ENCODE measurements at regions not wholly inside any gene's neighbourhood (a gene's known extent, or its start where the extent isn't known, plus 50 kb on each side); places are given as distances from the start of the nearest gene placed in this dataset.

GRCh38 chr7:117944886-117945285, 71.6 kb upstream of the CTTNBP2 start:
- H2AFZ ChIP-seq (ENCODE audit: insufficient read depth, low read depth, low read length, poor library complexity, severe bottlenecking) = no peak overlapping the region
- H3K4me2 ChIP-seq (replicated peaks; ENCODE audit: low read depth, low read length, poor library complexity, severe bottlenecking) = no peak overlapping the region
- H3K27ac Mint-ChIP-seq = no peak overlapping the region
- no peaks in the 10 kb centered on the region for H3K79me2 ChIP-seq (ENCODE audit: control insufficient read depth, insufficient read depth, low read length)
- POLR2A ChIA-PET = no interaction called here
- H3K27ac ChIP-seq (ENCODE audit: low read length in 2 of 2) = no peak overlapping the region
- CTCF ChIA-PET = no interaction called here
- TF ChIP-seq, protein P1, sequence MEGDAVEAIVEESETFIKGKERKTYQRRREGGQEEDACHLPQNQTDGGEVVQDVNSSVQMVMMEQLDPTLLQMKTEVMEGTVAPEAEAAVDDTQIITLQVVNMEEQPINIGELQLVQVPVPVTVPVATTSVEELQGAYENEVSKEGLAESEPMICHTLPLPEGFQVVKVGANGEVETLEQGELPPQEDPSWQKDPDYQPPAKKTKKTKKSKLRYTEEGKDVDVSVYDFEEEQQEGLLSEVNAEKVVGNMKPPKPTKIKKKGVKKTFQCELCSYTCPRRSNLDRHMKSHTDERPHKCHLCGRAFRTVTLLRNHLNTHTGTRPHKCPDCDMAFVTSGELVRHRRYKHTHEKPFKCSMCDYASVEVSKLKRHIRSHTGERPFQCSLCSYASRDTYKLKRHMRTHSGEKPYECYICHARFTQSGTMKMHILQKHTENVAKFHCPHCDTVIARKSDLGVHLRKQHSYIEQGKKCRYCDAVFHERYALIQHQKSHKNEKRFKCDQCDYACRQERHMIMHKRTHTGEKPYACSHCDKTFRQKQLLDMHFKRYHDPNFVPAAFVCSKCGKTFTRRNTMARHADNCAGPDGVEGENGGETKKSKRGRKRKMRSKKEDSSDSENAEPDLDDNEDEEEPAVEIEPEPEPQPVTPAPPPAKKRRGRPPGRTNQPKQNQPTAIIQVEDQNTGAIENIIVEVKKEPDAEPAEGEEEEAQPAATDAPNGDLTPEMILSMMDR (IDR thresholded peaks at IDR 0.05) = no peak
- TF ChIP-seq EZH2 (IDR thresholded peaks at IDR 0.05; ENCODE audit: borderline replicate concordance, insufficient read depth, low read depth, low read length, poor library complexity, severe bottlenecking) = no peak
- no peak overlapping the region for H3K9ac ChIP-seq (ENCODE audit: low read length)
- WGBS (ENCODE audit: insufficient coverage) = no CpG with 5 or more reads among the region's 1 CpG
- H3K27me3 ChIP-seq (replicated peaks in 1 of 4; ENCODE audit: control extremely low read depth in 1 of 4, control insufficient read depth in 3 of 4, insufficient read depth in 4 of 4, low read length in 3 of 4) = no peaks in the 10 kb centered on the region
- H3K4me3 Mint-ChIP-seq = no peak overlapping the region
- no peaks in the 10 kb centered on the region for H3K4me1 Mint-ChIP-seq
- ATAC-seq (ENCODE audit: low read depth) (no peak), DNase-seq (no peak)
- intact Hi-C loops (cut with micrococcal nuclease) = no loop called here
- H3K9me3 Mint-ChIP-seq (ENCODE audit: insufficient read depth) = no peaks in the 10 kb centered on the region
- H4K20me1 ChIP-seq (ENCODE audit: control insufficient read depth, insufficient read depth, low read length, poor library complexity, severe bottlenecking) = no peaks in the 10 kb centered on the region
- no peak overlapping the region for H3K4me3 ChIP-seq (ENCODE audit: control extremely low read depth in 1 of 5, extremely low read depth in 1 of 5, insufficient read depth in 1 of 5, low read depth in 2 of 5, low read length in 4 of 5)
- peaks cover 0 to 3% (median 0%) of the 10 kb centered on the region in 3 donors for H3K9me3 ChIP-seq (ENCODE audit: control extremely low read depth in 1 of 3, control insufficient read depth in 2 of 3, insufficient read depth in 1 of 3, low read length in 2 of 3)
- no peaks in the 10 kb centered on the region for H3K4me1 ChIP-seq (ENCODE audit: control insufficient read depth in 2 of 2, insufficient read depth in 2 of 2, low read length in 2 of 2)
- H3K36me3 ChIP-seq (replicated peaks in 1 of 2; ENCODE audit: control extremely low read depth in 1 of 2, control insufficient read depth in 1 of 2, extremely low read depth in 1 of 2, insufficient read depth in 2 of 2, low read length in 1 of 2) = no peaks in the 10 kb centered on the region
- H3K27me3 Mint-ChIP-seq = no peaks in the 10 kb centered on the region

GRCh38 chr7:117946151-117946633, 73.0 kb upstream of the CTTNBP2 start:
- Mint-ChIP-seq H3K27me3 (no peaks in the 10 kb centered on the region), H3K4me3 (no peak overlapping the region), H3K27ac (no peak overlapping the region), H3K4me1 (no peaks in the 10 kb centered on the region), H3K9me3 (ENCODE audit: insufficient read depth) (no peaks in the 10 kb centered on the region)
- Histone ChIP-seq H3K79me2 (ENCODE audit: control insufficient read depth, insufficient read depth, low read length) (no peaks in the 10 kb centered on the region), H3K4me1 (ENCODE audit: control insufficient read depth in 2 of 2, insufficient read depth in 2 of 2, low read length in 2 of 2) (no peaks in the 10 kb centered on the region), H3K9me3 (ENCODE audit: control extremely low read depth in 1 of 3, control insufficient read depth in 2 of 3, insufficient read depth in 1 of 3, low read length in 2 of 3) (peaks cover 0 to 3% (median 0%) of the 10 kb centered on the region in 3 donors), H3K4me3 (ENCODE audit: control extremely low read depth in 1 of 5, extremely low read depth in 1 of 5, insufficient read depth in 1 of 5, low read depth in 2 of 5, low read length in 4 of 5) (no peak overlapping the region), H3K9ac (ENCODE audit: low read length) (no peak overlapping the region), H3K36me3 (replicated peaks in 1 of 2; ENCODE audit: control extremely low read depth in 1 of 2, control insufficient read depth in 1 of 2, extremely low read depth in 1 of 2, insufficient read depth in 2 of 2, low read length in 1 of 2) (no peaks in the 10 kb centered on the region), H2AFZ (ENCODE audit: insufficient read depth, low read depth, low read length, poor library complexity, severe bottlenecking) (no peak overlapping the region), H4K20me1 (ENCODE audit: control insufficient read depth, insufficient read depth, low read length, poor library complexity, severe bottlenecking) (no peaks in the 10 kb centered on the region), H3K4me2 (replicated peaks; ENCODE audit: low read depth, low read length, poor library complexity, severe bottlenecking) (no peak overlapping the region), H3K27ac (ENCODE audit: low read length in 2 of 2) (no peak overlapping the region), H3K27me3 (replicated peaks in 1 of 4; ENCODE audit: control extremely low read depth in 1 of 4, control insufficient read depth in 3 of 4, insufficient read depth in 4 of 4, low read length in 3 of 4) (no peaks in the 10 kb centered on the region)
- intact Hi-C loops (cut with micrococcal nuclease) = no loop called here
- 83% methylated on average over 1 of the region's 2 CpGs for WGBS (ENCODE audit: insufficient coverage)
- DNase-seq = no peak
- CTCF ChIA-PET = no interaction called here
- POLR2A ChIA-PET = no interaction called here
- TF ChIP-seq, protein P1 (IDR thresholded peaks at IDR 0.05) = no peak
- TF ChIP-seq EZH2 (IDR thresholded peaks at IDR 0.05; ENCODE audit: borderline replicate concordance, insufficient read depth, low read depth, low read length, poor library complexity, severe bottlenecking) = no peak
- ATAC-seq (ENCODE audit: low read depth) = no peak

Data from B cell (primary cell).